Kidney (tissue), 13 donors: ENCODE measurements at regions not wholly inside any gene's neighbourhood (a gene's known extent, or its start where the extent isn't known, plus 50 kb on each side); places are given as distances from the start of the nearest gene placed in this dataset.

Experiments
- DNase-seq, 5 donors: peaks; one replicate each; pipeline ENCODE4 v3.0.0-alpha.2; 2013 to 2020
- FAIRE-seq: peaks from 2 replicates; lab custom pipeline; 2012; peaks lifted over from hg19 to GRCh38; lab: Jason Lieb, UNC
- H3K27ac ChIP-seq, 2 donors: one replicate each; pipeline ENCODE4 v1.7.0; 2013; ENCODE audit warnings: low read depth in 2 of 2, low read length in 2 of 2, inconsistent platforms in 1 of 2
- H3K27me3 ChIP-seq: one replicate; pipeline ENCODE4 v1.7.1; 2013; ENCODE audit warnings: low read length, inconsistent platforms; ENCODE audit not compliant: control insufficient read depth, insufficient read depth
- H3K36me3 ChIP-seq, 3 donors: one replicate each; pipeline versions ENCODE4 v1.7.0 to v1.7.1; 2013; ENCODE audit warnings: low read length in 3 of 3, control low read depth in 1 of 3, inconsistent platforms in 1 of 3; ENCODE audit not compliant: insufficient read depth in 3 of 3, control insufficient read depth in 2 of 3
- H3K4me1 ChIP-seq, 3 donors: one replicate each; pipeline versions ENCODE4 v1.7.0 to v1.7.1; 2013; ENCODE audit warnings: low read length in 3 of 3, inconsistent platforms in 1 of 3, low read depth in 1 of 3; ENCODE audit not compliant: control insufficient read depth in 2 of 3, insufficient read depth in 2 of 3
- H3K4me3 ChIP-seq, 3 donors: one replicate each; pipeline versions ENCODE4 v1.7.0 to v1.8.1; 2013; ENCODE audit warnings: low read length in 3 of 3, control low read depth in 1 of 3, inconsistent platforms in 1 of 3
- H3K9ac ChIP-seq, 3 donors: one replicate each; pipeline versions ENCODE4 v1.7.0 to v1.7.1; 2013; ENCODE audit warnings: low read length in 3 of 3, control low read depth in 1 of 3, inconsistent platforms in 1 of 3
- H3K9me3 ChIP-seq, 3 donors: one replicate each; pipeline versions ENCODE4 v1.7.0 to v1.7.1; 2013; ENCODE audit warnings: low read length in 3 of 3, control low read depth in 1 of 3, inconsistent platforms in 1 of 3; ENCODE audit not compliant: control insufficient read depth in 2 of 3, insufficient read depth in 1 of 3
- CTCF ChIP-seq: IDR thresholded peaks from 3 replicates; pipeline ENCODE4 v1.5.1; 2012; ENCODE audit warnings: mild to moderate bottlenecking, moderate library complexity, borderline replicate concordance; ENCODE audit not compliant: insufficient read depth; ENCODE audit errors: extremely low read depth
- intact Hi-C: fragments of 100-400 bp; cut with DNase I; formaldehyde crosslinking; loops from one replicate; pipeline ENCODE4 v1.11.1; 2022
- donor health status: control.
- donor health status: control.
- donor health status: control.
- donor health status: control.
- donor health status: control.
- donor health status: DM: yes; HTN: yes; CAD: no.
- donor health status: Normal renal cell carcinoma (clear cell type).

- no peak for TF ChIP-seq CTCF
- DNase-seq (no peak), FAIRE-seq (no peak)
- Histone ChIP-seq H3K4me3 (no peak overlapping the region), H3K27me3 (no peaks in the 10 kb centered on the region), H3K4me1 (no peaks in the 10 kb centered on the region), H3K9me3 (no peaks in the 10 kb centered on the region), H3K27ac (no peak overlapping the region), H3K9ac (no peak overlapping the region), H3K36me3 (no peaks in the 10 kb centered on the region)
- intact Hi-C loops: no loop called here
Measured at GRCh38 chr2:63681896-63682295, 93.1 kb downstream of the MDH1 start.

DNA sequence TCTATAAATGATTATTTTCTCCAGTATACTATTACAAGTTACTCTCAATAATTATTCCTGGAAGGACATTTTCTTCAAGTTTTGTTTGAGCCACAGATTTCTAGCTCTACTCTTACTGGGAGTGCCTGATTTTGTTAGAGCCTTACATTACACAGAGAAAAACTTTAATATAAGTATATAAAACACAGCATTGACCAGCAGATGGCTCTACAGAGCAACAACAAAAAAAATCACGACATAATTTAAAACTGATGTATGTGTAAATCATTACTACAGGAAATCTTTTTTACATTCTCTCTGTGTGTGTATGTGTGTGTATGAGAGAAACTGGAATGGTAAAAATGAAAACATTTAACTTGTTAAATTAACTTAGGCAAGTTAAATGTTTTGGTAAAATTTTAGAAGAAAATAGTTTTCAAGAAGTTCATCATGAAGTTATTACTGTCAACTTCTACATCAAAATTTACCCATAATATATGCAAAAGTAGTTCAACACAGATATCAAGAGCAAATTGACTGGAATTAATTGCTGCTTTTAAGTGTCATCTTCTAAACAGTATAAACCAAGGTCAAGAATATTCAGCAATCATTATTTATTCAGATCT lies 103.3 kb downstream of the MDH1 start:
- FAIRE-seq: peak; percentile 86

GRCh38 chr2:63695583-63695982 lies 106.8 kb downstream of the MDH1 start:
- peaks cover 0 to 4% (median 3%) of the 10 kb centered on the region in 3 donors for H3K4me1 ChIP-seq
- H3K27ac ChIP-seq: no peak overlapping the region
- intact Hi-C loops: no loop called here
- no peaks in the 10 kb centered on the region for H3K9me3 ChIP-seq
- no peaks in the 10 kb centered on the region for H3K27me3 ChIP-seq
- no peaks in the 10 kb centered on the region for H3K36me3 ChIP-seq
- no peak overlapping the region for H3K9ac ChIP-seq
- TF ChIP-seq CTCF: no peak
- no peak for FAIRE-seq
- no peak overlapping the region for H3K4me3 ChIP-seq
- DNase-seq: no peak

More for the DNA sequence above, 103.3 kb downstream of the MDH1 start:
- Histone ChIP-seq H3K9ac (no peak overlapping the region), H3K27me3 (no peaks in the 10 kb centered on the region), H3K4me3 (no peak overlapping the region), H3K9me3 (no peaks in the 10 kb centered on the region), H3K27ac (no peak overlapping the region), H3K36me3 (no peaks in the 10 kb centered on the region), H3K4me1 (no peaks in the 10 kb centered on the region)
- intact Hi-C loops: no loop called here
- TF ChIP-seq CTCF: peak; percentile 55
- DNase-seq: peak in 2 of 5 donors; percentile 54 to 67

DNA sequence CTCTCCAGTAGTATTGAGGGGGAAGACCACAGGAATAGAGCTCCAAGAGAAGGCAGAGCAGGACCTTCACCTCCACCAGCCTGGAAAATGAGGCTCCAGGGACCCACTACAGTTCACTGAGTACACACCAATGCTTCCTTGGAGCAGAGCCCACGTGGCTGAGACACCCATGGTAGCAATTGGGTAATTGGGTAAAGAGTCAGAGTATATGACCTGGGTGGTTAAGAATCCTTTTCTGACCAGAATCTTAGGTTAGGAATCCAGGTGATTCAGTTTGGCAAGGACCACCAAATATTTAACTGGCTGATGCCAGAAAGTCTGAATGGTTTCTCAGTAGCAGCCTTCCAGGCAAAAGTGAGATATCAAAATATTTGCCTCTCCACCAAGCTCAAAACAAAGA lies 107.7 kb downstream of the MDH1 start:
- peak overlapping the region; percentile 7 to 42 for H3K27ac ChIP-seq
- H3K27me3 ChIP-seq: no peaks in the 10 kb centered on the region
- intact Hi-C loops: no loop called here
- no peak overlapping the region for H3K4me3 ChIP-seq
- no peak overlapping the region for H3K9ac ChIP-seq
- DNase-seq (no peak), FAIRE-seq (no peak)
- no peaks in the 10 kb centered on the region for H3K9me3 ChIP-seq
- no peak for TF ChIP-seq CTCF
- H3K4me1 ChIP-seq: peaks cover 0 to 4% (median 3%) of the 10 kb centered on the region in 3 donors
- H3K36me3 ChIP-seq: no peaks in the 10 kb centered on the region
